CD4-positive, alpha-beta T cell treated with Interleukin-21 for 1 hour (primary cell): ENCODE measurements at regions not wholly inside any gene's neighbourhood (a gene's known extent, or its start where the extent isn't known, plus 50 kb on each side); places are given as distances from the start of the nearest gene placed in this dataset.
A peak's percentile ranks its signal among the peaks of the same experiment; 100 is the strongest.

Experiments
- DNase-seq: peaks from one replicate; pipeline ENCODE4 v3.0.0-alpha.2; 2020

- no peak for DNase-seq
Observed at GRCh38 chr11:104830508-104830907, 67.8 kb downstream of the CASP12 start.

- DNase-seq: no peak
Observed at GRCh38 chr11:104830080-104830479, 68.2 kb downstream of the CASP12 start.

- no peak for DNase-seq
Observed at GRCh38 chr11:104826772-104827171, 71.5 kb downstream of the CASP12 start.

- peak; percentile 11 for DNase-seq
Observed at GRCh38 chr11:104823657-104824056, 74.6 kb downstream of the CASP12 start.

GRCh38 chr11:104820431-104820830, 77.8 kb downstream of the CASP12 start:
- DNase-seq: no peak

- no peak for DNase-seq
Observed at GRCh38 chr11:104819603-104820002, 78.7 kb downstream of the CASP12 start.

- no peak for DNase-seq
Observed at GRCh38 chr11:104819107-104819506, 79.2 kb downstream of the CASP12 start.

- no peak for DNase-seq
Observed at GRCh38 chr11:104817973-104818372, 80.3 kb downstream of the CASP12 start.

GRCh38 chr11:104813532-104813931, 84.7 kb downstream of the CASP12 start:
- no peak for DNase-seq

- DNase-seq: no peak
Observed at GRCh38 chr11:104812103-104812788, 86.0 kb downstream of the CASP12 start.

- DNase-seq: no peak
Observed at GRCh38 chr11:104803776-104804175, 94.5 kb downstream of the CASP12 start.

GRCh38 chr11:104799251-104799650, 99.0 kb downstream of the CASP12 start:
- peak; percentile 17 for DNase-seq

GRCh38 chr11:104798789-104799188, 99.5 kb downstream of the CASP12 start:
- peak; percentile 13 for DNase-seq

- no peak for DNase-seq
Observed at GRCh38 chr11:104796301-104796700, 102.0 kb downstream of the CASP12 start.

- no peak for DNase-seq
Observed at GRCh38 chr11:104795501-104796213, 102.6 kb downstream of the CASP12 start.

GRCh38 chr11:104792861-104793260, 105.4 kb downstream of the CASP12 start:
- DNase-seq: no peak

- no peak for DNase-seq
Observed at GRCh38 chr11:104791896-104792295, 106.4 kb downstream of the CASP12 start.

GRCh38 chr11:104784684-104785460, 113.4 kb downstream of the CASP12 start:
- DNase-seq: peak; percentile 13

GRCh38 chr11:104783241-104783640, 115.0 kb downstream of the CASP12 start:
- no peak for DNase-seq

GRCh38 chr11:104782377-104782754, 115.9 kb downstream of the CASP12 start:
- no peak for DNase-seq

GRCh38 chr11:104781719-104782376, 116.4 kb downstream of the CASP12 start:
- DNase-seq: no peak

- no peak for DNase-seq
Observed at GRCh38 chr11:104781037-104781436, 117.2 kb downstream of the CASP12 start.

- no peak for DNase-seq
Observed at GRCh38 chr11:104776501-104777170, 121.6 kb downstream of the CASP12 start.
